Muscle of back (tissue), 3 donors: ENCODE measurements at regions not wholly inside any gene's neighbourhood (a gene's known extent, or its start where the extent isn't known, plus 50 kb on each side); places are given as distances from the start of the nearest gene placed in this dataset.
"Not testable (repeated sequence)": the region's sequence is repeated elsewhere in the genome, so short reads cannot be mapped to it uniquely, and the experiment has no call there.

ENCODE experiments used
- DNase-seq, 3 donors: peaks; one replicate each; pipeline versions ENCODE4 v3.0.0 to v3.0.0-alpha.2; 2013

DNA sequence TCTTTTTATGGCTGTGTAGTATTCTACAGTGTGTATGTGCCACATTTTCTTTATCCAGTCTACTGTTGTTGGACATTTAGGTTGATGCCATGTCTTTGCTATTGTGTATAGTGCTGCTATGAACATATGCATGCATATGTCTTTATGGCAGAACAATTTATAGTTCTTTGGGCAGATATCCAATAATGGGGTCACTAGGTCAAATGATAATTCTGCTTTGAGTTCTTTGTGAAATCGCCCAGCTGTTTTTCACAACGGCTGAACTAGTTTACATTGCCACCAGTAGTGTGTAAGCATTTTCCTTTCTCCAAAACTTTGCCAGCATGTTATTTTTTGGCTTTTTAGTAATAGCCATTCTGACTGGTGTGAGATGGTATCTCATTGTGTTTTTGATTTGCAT lies 214.8 kb upstream of the TMEM229A start:
- no peak for DNase-seq

DNA sequence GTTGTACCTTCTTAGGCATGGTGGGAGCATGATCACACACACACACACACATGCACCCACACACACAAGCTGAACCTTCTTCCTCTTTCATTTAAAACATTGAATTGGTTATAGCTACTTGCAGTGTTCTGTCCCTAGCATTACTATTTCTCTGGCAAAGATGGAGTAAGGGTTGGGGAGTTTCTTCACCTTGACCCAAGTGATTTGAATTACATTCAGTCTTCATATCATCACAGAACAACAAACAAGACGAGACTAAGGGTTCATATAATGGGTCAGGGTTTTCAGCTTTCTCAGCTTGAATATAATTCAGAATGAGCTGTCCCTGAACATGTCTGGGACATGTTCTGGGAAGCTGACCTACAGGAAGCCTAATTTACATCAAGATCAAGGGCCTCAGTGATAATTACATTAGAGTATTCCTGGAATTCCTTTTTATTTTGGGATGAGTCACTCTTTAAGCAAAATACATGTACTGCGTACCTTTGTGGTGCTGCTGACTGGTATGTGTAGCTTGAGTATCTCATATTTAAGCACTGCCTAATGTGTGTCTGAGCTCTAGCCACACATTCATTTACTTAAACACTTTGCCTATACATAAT lies 213.5 kb upstream of the TMEM229A start:
- DNase-seq: no peak

DNA sequence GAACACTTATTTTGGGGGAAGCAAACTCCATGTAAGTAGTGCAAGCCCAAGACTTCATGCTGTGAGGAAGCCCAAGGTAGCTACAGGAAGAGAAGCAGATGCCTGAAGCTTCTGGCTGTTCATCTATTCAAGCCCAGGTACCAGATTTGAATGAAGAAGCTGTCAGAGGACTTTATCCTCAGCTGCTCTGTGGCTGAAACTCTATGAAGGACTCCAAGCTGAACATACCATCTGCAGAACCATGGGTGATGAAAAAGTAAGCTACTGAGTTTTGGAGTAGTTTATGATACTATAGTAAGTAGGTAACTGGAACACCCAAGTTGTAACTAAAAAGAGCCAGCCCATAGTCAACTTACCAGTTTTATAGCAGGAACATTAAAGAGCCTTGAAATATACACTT lies 211.6 kb upstream of the TMEM229A start:
- DNase-seq: not testable (repeated sequence)

DNA sequence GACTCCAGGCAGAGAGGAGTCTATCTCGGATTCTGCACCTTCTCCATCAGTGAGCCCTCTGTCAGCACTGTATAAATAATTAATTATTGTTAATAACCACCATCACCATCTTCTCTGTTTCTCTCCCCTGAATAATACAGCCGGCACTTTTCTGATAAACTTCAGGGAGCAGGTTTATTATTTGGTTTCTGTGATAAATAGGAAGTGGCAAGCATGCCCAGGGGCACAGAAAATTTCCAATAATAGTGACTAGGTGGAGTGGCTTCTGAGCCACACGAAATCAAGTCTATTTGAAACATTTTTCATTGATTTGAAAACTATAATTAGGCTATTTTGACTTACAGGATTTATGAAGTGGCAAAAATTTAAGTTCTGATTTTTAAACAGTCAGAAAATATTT lies 186.8 kb upstream of the TMEM229A start:
- no peak for DNase-seq

DNA sequence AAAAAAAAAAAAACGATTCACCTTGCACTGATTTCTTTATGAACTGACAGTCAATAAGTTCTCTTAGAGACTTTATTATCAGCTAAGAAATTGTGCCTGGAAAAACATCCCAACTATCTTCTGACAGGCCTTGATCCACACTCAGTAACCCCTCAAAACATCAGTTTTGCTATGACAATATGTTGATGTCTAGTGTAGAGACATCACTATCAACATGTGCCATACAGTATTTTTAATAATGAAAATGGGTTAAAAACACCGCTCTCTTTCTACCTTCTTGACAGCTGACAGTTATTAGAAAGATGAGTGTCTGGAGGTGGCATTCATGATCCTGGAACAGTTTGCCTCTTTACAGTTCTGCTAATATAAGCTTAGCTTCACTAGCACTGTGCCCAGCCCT lies 175.8 kb upstream of the TMEM229A start:
- DNase-seq: no peak

DNA sequence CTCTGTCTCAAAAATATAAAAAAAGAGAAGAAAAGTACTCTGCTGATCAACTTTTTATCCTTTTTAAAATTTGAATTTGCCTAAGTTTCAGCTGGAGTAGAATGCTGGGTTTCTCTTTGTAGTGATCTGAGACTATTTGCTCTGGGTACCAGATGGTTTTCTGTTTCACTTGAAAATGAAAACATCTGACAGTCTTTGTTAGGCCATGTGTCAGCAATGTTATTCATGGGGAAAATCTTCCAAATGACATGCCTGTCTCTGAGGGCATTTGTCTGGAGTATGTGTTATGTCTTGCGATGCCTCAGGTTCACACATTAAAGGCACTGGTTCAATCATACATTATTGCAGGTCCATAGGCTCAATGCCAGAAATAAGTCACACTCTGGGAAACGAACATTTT lies 175.3 kb upstream of the TMEM229A start:
- peak in 1 of 3 donors; percentile 1 for DNase-seq

DNA sequence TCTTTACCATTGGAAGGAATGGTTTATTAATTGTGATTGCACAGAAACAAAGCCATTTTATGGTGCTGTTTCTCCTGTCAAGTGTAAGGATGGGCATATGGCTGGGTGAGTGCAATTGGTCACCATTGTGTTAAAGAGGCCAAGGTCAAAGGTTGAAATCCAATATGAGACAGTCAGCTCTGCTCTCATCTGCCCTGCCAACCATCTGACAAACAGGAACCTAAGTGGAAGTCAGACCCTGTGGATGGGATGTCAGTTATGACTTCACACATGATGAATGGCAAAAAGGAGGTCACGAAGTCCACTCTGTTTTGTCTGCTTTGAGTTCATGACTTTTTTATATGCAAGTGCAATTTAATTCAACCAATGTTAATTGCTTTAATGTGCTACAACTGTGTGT lies 172.7 kb upstream of the TMEM229A start:
- no peak for DNase-seq

DNA sequence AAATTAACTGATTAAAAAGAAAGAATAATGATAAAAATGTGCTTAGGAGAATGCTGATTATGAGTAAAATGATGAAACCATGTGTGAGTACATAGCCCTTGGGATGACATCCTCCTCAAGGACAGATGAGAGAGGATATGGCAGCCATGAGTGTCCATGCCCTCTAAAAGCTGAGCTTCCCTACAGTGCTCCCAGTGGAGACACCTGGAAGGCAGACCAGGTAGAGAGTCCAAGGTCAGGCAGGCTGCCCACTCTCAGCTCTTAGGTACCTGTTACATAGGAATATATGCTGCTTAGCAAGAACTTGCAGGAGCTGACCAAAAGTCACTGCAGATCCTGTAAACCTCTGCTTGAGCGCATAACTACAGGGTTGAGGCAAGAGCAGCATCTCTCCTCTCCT lies 169.7 kb upstream of the TMEM229A start:
- no peak for DNase-seq

DNA sequence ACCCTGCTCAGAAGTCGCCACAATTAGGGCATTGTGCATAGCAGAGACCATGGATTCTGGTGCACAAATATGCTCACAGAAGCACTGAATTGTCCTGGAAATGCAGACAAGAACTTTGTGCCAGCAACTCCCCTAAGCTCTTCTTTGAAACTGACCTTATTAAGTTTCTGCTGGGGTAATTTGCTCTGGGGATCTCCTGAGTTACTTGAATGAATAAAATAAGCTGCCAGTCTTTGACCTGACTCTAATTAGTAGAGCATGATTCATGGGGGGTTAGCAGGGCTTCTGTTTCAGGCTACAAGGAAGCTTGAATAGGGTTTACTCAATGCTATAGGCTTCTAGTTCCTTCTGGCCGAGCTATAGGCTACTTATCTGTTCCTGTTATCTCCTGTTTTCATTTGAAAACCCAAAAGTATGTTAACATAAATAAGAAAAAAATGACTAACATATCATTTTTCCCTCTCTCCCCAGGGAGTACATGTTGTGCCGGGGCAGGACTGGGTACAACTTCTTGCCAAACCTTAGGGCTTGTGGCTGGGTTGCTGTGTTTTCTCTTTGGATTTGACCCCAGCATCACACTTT lies 169.0 kb upstream of the TMEM229A start:
- DNase-seq: no peak

DNA sequence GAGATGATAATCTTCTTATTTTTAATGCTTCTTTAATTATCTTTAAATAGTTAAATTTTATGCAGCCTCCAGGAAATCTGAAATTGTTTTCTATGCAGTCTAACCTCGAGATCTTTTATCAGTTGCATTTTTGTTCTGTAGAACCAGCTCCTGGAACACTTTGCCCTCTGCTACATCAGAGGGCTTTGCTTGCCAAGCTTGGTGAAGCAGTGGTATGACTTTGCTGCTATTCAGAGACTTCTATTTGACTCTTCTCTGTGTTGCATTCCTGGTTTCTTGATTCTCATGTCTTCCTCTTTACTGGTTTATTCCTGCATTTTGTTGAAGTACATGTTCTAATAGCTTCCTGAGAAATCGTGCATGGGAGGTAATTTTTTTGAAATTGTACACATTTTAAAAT lies 163.7 kb upstream of the TMEM229A start:
- no peak for DNase-seq

DNA sequence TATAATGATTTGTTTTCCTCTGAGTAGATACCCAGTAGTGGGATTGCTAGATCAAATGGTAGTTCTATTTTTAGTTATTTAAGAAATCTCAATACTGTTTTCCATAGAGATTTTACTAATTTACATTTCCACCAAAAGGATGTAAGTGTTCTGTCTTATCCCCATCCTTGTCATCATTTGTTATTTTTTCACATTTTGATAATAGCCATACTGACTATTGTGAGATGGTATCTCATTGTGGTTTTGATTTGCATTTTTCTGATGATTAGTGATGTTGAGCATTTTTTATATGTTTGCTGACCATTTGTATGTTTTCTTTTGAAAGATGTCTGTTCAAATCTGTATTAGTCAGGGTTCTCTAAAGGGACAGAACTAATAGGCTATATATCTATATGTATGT lies 160.0 kb upstream of the TMEM229A start:
- no peak for DNase-seq

DNA sequence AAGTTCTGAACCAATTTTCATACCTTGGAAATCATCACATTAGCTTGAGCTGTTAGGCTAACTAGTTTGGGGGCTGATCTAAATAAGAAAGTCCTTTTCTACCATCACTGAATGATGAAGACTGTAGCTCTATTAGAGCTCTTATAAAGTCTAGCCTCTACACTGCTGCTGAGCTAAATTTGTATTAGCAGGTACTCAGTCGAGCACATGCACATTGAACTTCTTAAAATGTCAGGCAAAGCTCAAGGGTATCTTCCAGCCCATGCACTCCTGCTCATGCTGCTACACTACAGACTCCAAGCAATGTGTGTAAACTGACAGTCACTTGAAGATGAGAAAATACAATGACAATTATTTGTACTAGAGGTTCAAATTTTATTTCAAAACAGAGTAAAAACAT lies 158.8 kb upstream of the TMEM229A start:
- no peak for DNase-seq

DNA sequence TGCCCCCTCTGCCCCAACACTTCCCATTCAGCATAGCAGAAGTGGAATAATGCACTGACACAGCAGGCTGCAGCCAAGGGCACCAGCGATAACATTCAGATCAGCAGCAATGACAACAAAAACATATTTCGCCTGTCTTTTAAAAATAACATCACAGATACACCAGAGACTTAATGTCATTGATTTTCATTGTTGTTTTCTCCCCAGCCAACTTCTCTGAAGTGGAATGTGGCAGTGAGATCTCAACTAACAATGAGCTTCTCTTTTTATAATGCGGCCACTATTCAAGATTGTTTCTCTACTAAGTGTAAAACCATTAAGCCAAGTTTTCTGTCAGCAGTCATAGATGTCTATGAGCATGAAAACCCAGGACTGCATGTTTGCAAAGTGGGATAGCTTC lies 158.2 kb upstream of the TMEM229A start:
- DNase-seq: no peak

DNA sequence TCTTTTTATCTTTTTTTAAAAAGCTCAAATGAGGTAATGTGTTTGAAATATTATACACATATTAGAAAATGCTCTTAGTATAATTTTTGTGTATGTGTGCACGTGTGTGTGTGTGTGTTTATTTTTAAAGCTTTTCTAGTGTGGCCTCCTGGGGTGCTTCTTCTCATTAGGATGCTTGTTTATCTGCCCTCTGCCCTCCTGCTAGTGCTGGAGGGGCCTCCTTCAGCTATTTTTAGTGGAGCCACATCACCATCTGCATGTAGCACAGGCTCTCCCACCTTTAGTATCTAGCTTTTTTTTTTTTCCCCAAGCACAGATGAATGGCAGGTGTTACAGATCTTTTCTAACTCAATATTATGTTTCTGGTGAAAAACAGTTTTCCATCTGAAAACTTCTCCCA lies 155.7 kb upstream of the TMEM229A start:
- no peak for DNase-seq

DNA sequence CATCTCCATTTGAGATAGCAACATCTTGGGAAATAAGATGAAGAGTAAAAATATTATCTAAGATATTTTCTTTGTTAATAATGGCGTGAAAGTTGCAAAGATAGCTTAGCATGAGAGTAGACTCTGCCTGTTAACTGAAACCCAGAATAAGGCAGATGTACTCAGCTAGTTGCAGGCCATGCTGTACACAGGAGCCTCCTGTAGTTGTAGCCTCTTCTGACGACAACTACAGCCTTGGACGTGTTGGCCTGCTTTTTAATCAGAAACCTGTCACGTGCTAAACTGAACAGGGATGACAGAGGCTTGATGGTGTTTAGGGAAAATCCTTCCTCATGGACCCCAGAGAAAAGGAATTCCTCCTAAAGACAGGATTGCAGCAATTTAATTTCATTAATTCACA lies 155.1 kb upstream of the TMEM229A start:
- DNase-seq: no peak

DNA sequence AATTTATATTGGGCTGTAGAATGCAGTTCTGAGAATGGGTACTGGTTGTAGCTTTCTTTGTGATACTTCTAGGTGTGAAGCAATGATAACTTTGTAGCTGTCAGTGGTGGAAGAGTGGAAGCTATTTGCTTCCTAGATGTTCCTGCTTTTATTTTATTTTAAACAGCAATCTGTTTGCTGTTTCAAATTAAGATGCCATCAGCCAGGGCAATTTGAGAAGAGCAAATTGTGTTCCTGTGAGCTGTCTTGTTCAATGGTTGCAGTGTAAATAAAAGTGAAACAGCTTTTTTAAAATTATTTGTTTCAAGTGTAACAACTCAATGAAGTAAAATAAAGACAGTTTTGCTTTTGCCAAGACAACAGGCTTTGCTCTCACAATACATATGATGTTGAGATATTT lies 150.8 kb upstream of the TMEM229A start:
- DNase-seq: no peak

DNA sequence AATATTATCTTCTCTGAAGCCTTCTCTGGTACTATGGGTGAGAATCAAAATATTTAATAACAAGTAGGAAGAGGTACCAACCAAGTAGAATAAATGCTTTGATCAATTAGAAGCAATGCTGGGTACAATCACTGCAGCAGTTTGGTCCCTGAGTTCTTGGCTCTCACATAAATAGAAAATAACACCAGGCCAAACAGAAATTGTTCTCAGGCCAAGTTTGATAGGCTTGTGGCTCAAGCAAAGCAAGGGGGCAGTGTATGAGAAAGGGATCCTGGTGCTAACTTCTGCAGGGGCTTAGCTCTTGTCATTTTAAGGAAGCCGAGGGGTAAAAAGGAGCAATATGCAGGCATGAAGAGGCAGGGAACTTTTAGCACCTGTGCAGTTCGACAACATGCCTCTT lies 146.8 kb upstream of the TMEM229A start:
- DNase-seq: no peak

DNA sequence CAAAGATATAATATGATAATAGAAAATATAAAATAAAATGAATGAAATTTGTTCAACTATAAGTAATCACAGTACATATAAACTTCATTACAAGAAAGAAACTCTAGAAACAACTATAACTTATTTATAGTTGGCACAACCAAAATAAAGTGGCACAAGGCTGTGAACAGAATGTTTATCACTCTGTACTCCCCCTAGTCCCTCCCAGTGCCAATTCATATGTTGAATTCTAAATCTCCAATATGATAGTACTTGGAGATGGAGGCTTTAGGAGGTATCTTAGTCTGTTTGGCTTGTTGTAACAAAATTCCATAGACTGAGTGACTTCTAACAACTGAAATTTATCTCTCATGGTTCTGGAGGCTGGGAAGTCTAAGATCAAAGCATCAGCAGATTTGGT lies 145.0 kb upstream of the TMEM229A start:
- DNase-seq: no peak

DNA sequence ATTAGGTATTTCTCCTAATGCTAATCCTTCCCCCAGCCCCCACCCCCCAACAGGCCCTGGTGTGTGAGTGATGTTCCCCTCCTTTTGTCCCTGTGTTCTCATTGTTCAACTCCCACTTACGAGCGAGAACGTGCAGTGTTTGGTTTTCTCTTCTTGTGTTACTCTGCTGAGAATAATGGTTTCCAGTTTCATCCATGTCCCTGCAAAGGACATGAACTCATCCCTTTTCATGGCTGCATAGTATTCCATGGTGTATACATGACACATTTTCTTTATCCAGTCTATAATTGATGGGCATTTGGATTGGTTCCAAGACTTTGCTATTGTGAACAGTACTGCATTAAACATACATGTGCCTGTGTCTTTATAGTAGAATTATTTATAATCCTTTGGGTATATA lies 138.9 kb upstream of the TMEM229A start:
- DNase-seq: not testable (repeated sequence)

DNA sequence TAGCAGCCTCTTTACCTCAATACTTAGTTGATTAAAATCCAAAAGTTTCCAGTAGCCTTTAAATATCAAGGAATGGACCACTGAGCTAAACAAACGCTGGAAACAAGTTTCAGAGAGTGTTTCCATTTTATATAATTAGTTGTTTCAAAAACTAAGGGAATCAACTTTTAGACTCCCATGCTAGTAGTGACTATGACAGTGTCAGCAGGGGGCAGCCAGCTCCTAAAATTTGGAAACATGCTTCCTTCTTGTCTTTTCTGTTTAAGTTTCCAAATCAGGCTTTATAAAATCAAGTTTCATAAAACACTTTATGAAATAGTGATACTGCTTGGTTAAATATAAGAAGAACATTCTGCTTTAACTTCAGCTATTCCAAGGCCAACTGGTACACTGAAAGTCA lies 138.2 kb upstream of the TMEM229A start:
- peak in 2 of 3 donors; percentile 11 to 35 for DNase-seq

DNA sequence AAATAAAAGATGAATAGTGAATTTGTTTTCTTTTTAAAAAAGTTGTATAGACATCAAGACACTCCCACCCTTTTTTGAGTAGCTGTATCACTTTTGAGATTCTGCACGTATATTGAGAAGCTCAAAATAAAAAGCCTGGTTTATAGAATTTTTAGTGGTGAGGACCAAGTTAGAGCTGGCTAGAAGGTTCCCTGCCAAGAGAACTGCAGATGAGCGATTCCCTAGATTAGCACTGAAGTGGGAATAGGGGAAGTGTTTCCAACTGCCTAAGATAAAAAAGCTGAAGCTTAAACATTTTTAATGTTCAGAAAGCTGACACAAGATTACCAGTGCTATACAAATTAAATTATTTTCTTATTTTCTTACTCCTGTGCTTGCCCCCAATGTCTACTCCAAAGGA lies 135.7 kb upstream of the TMEM229A start:
- no peak for DNase-seq

DNA sequence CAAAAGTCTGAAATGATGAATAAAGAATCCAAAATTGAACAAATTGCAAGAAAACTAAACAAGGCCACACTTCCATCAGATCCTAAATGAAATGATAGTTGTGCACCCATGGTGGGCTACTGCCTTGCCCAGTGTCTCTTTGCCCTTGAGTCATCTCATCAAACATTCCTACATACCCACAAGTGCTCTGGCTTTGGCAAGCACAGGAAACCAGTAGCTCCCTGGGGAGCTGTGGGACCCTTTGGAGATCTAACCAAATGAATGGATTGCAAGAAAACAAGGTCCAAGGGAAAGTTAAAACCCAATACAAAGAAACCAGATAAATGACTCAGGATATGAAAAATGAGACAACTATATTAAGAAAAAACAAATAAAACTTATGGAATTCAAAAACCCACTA lies 129.8 kb upstream of the TMEM229A start:
- DNase-seq: no peak

DNA sequence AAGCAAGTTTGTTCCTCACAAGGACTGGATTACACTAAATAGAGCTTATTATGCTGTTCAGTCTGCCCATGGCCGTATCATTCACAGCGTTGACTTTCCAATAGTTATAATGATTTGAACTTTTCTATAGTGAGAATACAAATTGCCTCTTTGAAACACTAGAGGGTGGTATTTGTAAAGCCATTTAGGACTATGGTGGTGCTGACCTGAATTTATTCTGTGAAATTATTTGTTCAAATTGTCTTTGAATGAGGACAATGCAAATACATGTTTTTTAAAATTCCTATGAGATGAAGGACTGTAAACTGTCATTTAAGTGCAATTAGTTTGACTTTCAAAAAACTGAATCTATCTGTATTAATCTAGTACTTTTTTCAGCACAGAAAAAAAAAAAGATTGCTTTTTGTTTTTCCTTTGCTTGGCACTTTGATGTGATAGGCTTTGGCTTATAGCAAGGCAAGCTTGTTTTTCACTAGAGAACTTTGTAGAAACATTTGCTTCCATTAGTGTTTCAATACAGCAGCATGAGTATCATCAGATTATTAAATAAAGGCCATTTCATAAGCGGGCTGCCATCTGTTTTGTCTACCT lies 122.7 kb upstream of the TMEM229A start:
- DNase-seq: peak in 2 of 3 donors; percentile 6 to 20
